Mucosa of descending colon (tissue), 3 donors: ENCODE measurements at regions not wholly inside any gene's neighbourhood (a gene's known extent, or its start where the extent isn't known, plus 50 kb on each side); places are given as distances from the start of the nearest gene placed in this dataset.

ENCODE experiments used
- ATAC-seq: fragments of 200-7000 bp; cut with Tn5 transposase; one replicate; pipeline ENCODE4 v1.9.1; 2020; ENCODE audit warnings: mild to moderate bottlenecking, moderate library complexity
- DNase-seq, 3 donors: peaks; one replicate each; pipeline ENCODE4 v3.0.0-alpha.2; 2020
- H3K36me3 ChIP-seq: fragments of 200-600 bp; one replicate; pipeline ENCODE4 v1.8.0; 2021; ENCODE audit warnings: low read depth, mild to moderate bottlenecking
- H3K4me1 ChIP-seq: fragments of 200-600 bp; one replicate; pipeline ENCODE4 v1.8.0; 2021; ENCODE audit warnings: low read depth, mild to moderate bottlenecking
- H3K4me3 ChIP-seq: fragments of 200-600 bp; one replicate; pipeline ENCODE4 v1.8.0; 2021; ENCODE audit warnings: mild to moderate bottlenecking
- H3K9me3 ChIP-seq: fragments of 200-600 bp; one replicate; pipeline ENCODE4 v1.8.0; 2021; ENCODE audit warnings: mild to moderate bottlenecking
- CTCF ChIP-seq: fragments of 200-600 bp; IDR thresholded peaks from one replicate; pipeline ENCODE4 v1.8.0; 2022; ENCODE audit warnings: antibody characterized with exemption, mild to moderate bottlenecking
- intact Hi-C, 2 donors: fragments of 100-400 bp; cut with DNase I in 1 of 2; cut with micrococcal nuclease in 1 of 2; formaldehyde crosslinking; loops; one replicate each; pipeline versions ENCODE4 v1.11.0 to v1.11.1; 2022; cut with DNase I, micrococcal nuclease
- donor health status: DM: no; HTN: no; CAD: no; lungs with moderate emphysema.
- donor health status: DM: no; HTN: no; CAD: no.
- donor health status: DM: no; HTN: yes; CAD: no.

DNA sequence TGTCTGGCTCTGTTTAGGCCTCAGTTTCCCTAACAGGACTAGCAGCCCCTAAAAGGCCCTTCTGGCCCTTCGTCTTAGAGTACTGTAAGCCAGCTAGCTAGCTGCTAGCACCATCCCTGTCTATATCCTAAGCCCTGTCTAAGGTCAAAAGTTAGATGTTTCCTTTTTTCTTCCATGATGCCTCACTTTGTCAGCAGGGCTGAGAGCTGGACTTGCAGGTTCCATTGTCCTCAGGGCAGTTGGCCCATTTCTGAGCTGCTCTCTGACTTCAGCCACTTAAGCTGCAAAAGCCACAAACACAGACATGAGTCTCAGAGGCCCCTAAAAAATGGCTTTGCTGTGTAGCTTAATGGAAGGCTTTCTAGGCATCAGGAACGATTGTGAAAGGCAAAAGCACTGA lies 187.7 kb downstream of the CBLN1 start:
- intact Hi-C loops: no loop called here
- no peak for ATAC-seq
- no peak for DNase-seq
- Histone ChIP-seq H3K4me3 (no peak overlapping the region), H3K9me3 (no peaks in the 10 kb centered on the region), H3K4me1 (no peaks in the 10 kb centered on the region), H3K36me3 (no peaks in the 10 kb centered on the region)
- TF ChIP-seq CTCF: no peak

GRCh38 chr16:49092704-49093103 lies 188.9 kb downstream of the CBLN1 start:
- Histone ChIP-seq H3K36me3 (no peaks in the 10 kb centered on the region), H3K4me3 (no peak overlapping the region), H3K4me1 (no peaks in the 10 kb centered on the region), H3K9me3 (no peaks in the 10 kb centered on the region)
- intact Hi-C loops: no loop called here
- DNase-seq (no peak), ATAC-seq (no peak)
- TF ChIP-seq CTCF: no peak

GRCh38 chr16:49089533-49089932 lies 192.1 kb downstream of the CBLN1 start:
- Histone ChIP-seq H3K4me3 (no peak overlapping the region), H3K9me3 (no peaks in the 10 kb centered on the region), H3K4me1 (no peaks in the 10 kb centered on the region), H3K36me3 (no peaks in the 10 kb centered on the region)
- intact Hi-C loops: no loop called here
- ATAC-seq (no peak), DNase-seq (no peak)
- TF ChIP-seq CTCF: no peak

- intact Hi-C loops: no loop called here
- TF ChIP-seq CTCF: no peak
- Histone ChIP-seq H3K4me1 (no peaks in the 10 kb centered on the region), H3K4me3 (no peak overlapping the region), H3K9me3 (no peaks in the 10 kb centered on the region), H3K36me3 (no peaks in the 10 kb centered on the region)
- no peak for ATAC-seq
- DNase-seq: no peak
Observed at GRCh38 chr16:49089039-49089438, 192.6 kb downstream of the CBLN1 start.

DNA sequence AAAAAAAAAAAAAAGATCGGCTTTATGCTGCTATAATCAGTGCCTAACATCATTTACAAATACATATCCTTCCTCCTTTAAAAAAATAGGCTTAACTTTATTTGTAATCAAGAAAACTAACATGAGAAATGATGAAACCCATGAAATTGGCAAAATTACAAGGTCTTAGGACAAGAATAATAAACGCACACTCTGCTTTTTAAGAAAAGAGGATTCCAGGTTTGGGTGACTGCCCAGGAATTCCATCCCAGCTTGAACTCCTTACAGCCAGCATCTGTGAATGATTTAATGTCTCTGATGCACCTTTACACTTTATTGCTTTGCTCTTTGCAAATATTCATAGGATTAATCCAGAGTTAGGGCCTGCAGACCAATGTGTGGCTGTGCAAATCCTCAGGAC lies 196.0 kb downstream of the CBLN1 start:
- Histone ChIP-seq H3K4me3 (no peak overlapping the region), H3K4me1 (no peaks in the 10 kb centered on the region), H3K9me3 (no peaks in the 10 kb centered on the region), H3K36me3 (no peaks in the 10 kb centered on the region)
- TF ChIP-seq CTCF: no peak
- intact Hi-C loops: no loop called here
- ATAC-seq (no peak), DNase-seq (no peak)

DNA sequence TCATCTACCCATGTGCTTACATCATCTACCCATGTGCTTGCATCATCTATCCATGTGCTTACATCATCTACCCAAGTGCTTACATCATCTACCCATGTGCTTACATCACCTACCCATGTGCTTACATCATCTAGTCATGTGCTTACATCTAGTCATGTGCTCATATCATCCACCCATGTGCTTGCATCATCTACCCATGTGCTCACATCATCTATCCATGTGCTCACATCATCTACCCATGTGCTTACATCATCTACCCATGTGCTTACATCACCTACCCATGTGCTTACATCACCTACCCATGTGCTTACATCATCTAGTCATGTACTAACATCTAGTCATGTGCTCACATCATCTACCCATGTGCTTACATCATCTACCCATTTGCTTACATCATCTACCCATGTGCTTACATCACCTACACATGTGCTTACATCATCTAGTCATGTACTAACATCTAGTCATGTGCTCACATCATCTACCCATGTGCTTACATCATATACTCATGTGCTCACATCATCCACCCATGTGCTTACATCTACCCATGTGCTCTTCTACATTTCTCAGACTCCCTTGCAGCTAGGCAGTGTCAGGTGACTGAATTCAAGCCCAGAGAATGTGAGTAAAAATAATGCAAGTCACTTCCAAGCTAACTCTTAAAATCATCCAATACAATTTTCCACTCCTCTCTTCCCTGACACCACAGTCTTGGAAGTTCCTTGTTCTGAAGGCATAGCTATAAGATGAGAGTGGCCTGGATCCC lies 196.8 kb downstream of the CBLN1 start:
- H3K36me3 ChIP-seq: no peaks in the 10 kb centered on the region
- H3K4me1 ChIP-seq: no peaks in the 10 kb centered on the region
- H3K9me3 ChIP-seq: no peaks in the 10 kb centered on the region
- ATAC-seq (no peak), DNase-seq (no peak)
- H3K4me3 ChIP-seq: no peak overlapping the region
- intact Hi-C loops: no loop called here
- TF ChIP-seq CTCF: no peak
